Neutrophil (primary cell): ENCODE measurements at regions not wholly inside any gene's neighbourhood (a gene's known extent, or its start where the extent isn't known, plus 50 kb on each side); places are given as distances from the start of the nearest gene placed in this dataset.

Experiments used
- H3K27ac ChIP-seq: fragments of 200-600 bp; sonication (generic); 2 replicates; pipeline ENCODE4 v1.5.1; 2016; ENCODE audit warnings: mild to moderate bottlenecking, moderate library complexity
- H3K27me3 ChIP-seq: fragments of 200-600 bp; sonication (generic); 2 replicates; pipeline ENCODE4 v1.6.0; 2016; ENCODE audit warnings: mild to moderate bottlenecking
- H3K36me3 ChIP-seq: fragments of 200-600 bp; sonication (generic); 2 replicates; pipeline ENCODE4 v1.5.1; 2017
- H3K4me1 ChIP-seq, 2 experiments: fragments of 200-600 bp in 1 of 2; sonication (generic) in 1 of 2; 1 replicate in 1 of 2; 2 replicates in 1 of 2; pipeline versions ENCODE4 v1.5.1 to v1.6.1; 2013 to 2016; ENCODE audit warnings: low read depth in 1 of 2, low read length in 1 of 2, mild to moderate bottlenecking in 1 of 2, moderate library complexity in 1 of 2; ENCODE audit not compliant: control insufficient read depth in 1 of 2, insufficient read depth in 1 of 2
- H3K4me3 ChIP-seq, 2 experiments: fragments of 200-600 bp in 1 of 2; sonication (generic) in 1 of 2; 1 replicate in 1 of 2; 2 replicates in 1 of 2; pipeline ENCODE4 v1.5.1; 2013 to 2016; ENCODE audit warnings: low read depth in 1 of 2, low read length in 1 of 2, mild to moderate bottlenecking in 1 of 2, moderate library complexity in 1 of 2
- H3K9me3 ChIP-seq: fragments of 200-600 bp; sonication (generic); 2 replicates; pipeline ENCODE4 v1.5.1; 2016
- CTCF ChIP-seq: fragments of 200-600 bp; sonication (generic); IDR thresholded peaks from 2 replicates; pipeline ENCODE4 v1.5.1; 2016; ENCODE audit warnings: antibody characterized with exemption

- no peak overlapping the region for H3K27ac ChIP-seq
- no peaks in the 10 kb centered on the region for H3K4me1 ChIP-seq
- TF ChIP-seq CTCF, result no peak
- no peaks in the 10 kb centered on the region for H3K36me3 ChIP-seq
- no peaks in the 10 kb centered on the region for H3K9me3 ChIP-seq
- no peak overlapping the region for H3K4me3 ChIP-seq
- no peaks in the 10 kb centered on the region for H3K27me3 ChIP-seq
Measured at GRCh38 chr21:16241016-16241415, 511.2 kb downstream of the USP25 start.

GRCh38 chr21:16241479-16241963, 511.7 kb downstream of the USP25 start:
- Histone ChIP-seq H3K27me3 (no peaks in the 10 kb centered on the region), H3K27ac (no peak overlapping the region), H3K4me3 (no peak overlapping the region), H3K4me1 (no peaks in the 10 kb centered on the region), H3K9me3 (no peaks in the 10 kb centered on the region), H3K36me3 (no peaks in the 10 kb centered on the region)
- TF ChIP-seq CTCF, result no peak

- Histone ChIP-seq H3K36me3 (no peaks in the 10 kb centered on the region), H3K27ac (no peak overlapping the region), H3K9me3 (no peaks in the 10 kb centered on the region), H3K4me1 (no peaks in the 10 kb centered on the region), H3K27me3 (no peaks in the 10 kb centered on the region), H3K4me3 (no peak overlapping the region)
- no peak for TF ChIP-seq CTCF
Measured at GRCh38 chr21:16243396-16243795, 513.6 kb downstream of the USP25 start.

- H3K9me3 ChIP-seq, result no peaks in the 10 kb centered on the region
Measured at GRCh38 chr21:16248705-16249104, 518.9 kb downstream of the USP25 start.

GRCh38 chr21:16250273-16250672, 520.5 kb downstream of the USP25 start:
- H3K27ac ChIP-seq, result no peak overlapping the region
- no peaks in the 10 kb centered on the region for H3K4me1 ChIP-seq
- no peaks in the 10 kb centered on the region for H3K27me3 ChIP-seq
- no peak for TF ChIP-seq CTCF
- no peak overlapping the region for H3K4me3 ChIP-seq
- H3K36me3 ChIP-seq, result no peaks in the 10 kb centered on the region
- H3K9me3 ChIP-seq, result no peaks in the 10 kb centered on the region

More at GRCh38 chr21:16248705-16249104, 518.9 kb downstream of the USP25 start:
- H3K27ac ChIP-seq, result no peak overlapping the region
- H3K4me3 ChIP-seq, result no peak overlapping the region
- no peaks in the 10 kb centered on the region for H3K27me3 ChIP-seq
- H3K4me1 ChIP-seq, result no peaks in the 10 kb centered on the region
- TF ChIP-seq CTCF, result no peak
- H3K36me3 ChIP-seq, result no peaks in the 10 kb centered on the region
